ENCODE measurements at regions not wholly inside any gene's neighbourhood (a gene's known extent, or its start where the extent isn't known, plus 50 kb on each side); places are given as distances from the start of the nearest gene placed in this dataset.

- TF ChIP-seq CTCF (IDR thresholded peaks at IDR 0.05 in 4 of 5, conservative IDR thresholded peaks at IDR 0.05 in 1 of 5) (no peak), POLR2A (IDR thresholded peaks at IDR 0.05) (no peak)
Measured at GRCh38 chr2:21650569-21650968, 526.8 kb downstream of the TDRD15 start.

All from gastrocnemius medialis (tissue), 4 donors.